ENCODE measurements at regions not wholly inside any gene's neighbourhood (a gene's known extent, or its start where the extent isn't known, plus 50 kb on each side); places are given as distances from the start of the nearest gene placed in this dataset.

GRCh38 chr2:18503376-18504228, 56.9 kb downstream of the RDH14 start:
- no peak for DNase-seq

- DNase-seq = no peak
Observed at GRCh38 chr2:18502142-18502541, 58.3 kb downstream of the RDH14 start.

- no peak for DNase-seq
Observed at GRCh38 chr2:18501729-18502128, 58.7 kb downstream of the RDH14 start.

- DNase-seq = no peak
Observed at GRCh38 chr2:18501156-18501555, 59.3 kb downstream of the RDH14 start.

GRCh38 chr2:18500333-18500732, 60.1 kb downstream of the RDH14 start:
- no peak for DNase-seq

- DNase-seq = no peak
Observed at GRCh38 chr2:18498531-18498930, 61.9 kb downstream of the RDH14 start.

GRCh38 chr2:18496516-18496915, 63.9 kb downstream of the RDH14 start:
- no peak for DNase-seq

- no peak for DNase-seq
Observed at GRCh38 chr2:18495058-18495457, 65.4 kb downstream of the RDH14 start.

- DNase-seq = no peak
Observed at GRCh38 chr2:18492721-18493120, 67.7 kb downstream of the RDH14 start.

GRCh38 chr2:18491577-18491976, 68.9 kb downstream of the RDH14 start:
- DNase-seq = no peak

GRCh38 chr2:18490901-18491300, 69.6 kb downstream of the RDH14 start:
- DNase-seq = no peak

- DNase-seq = no peak
Observed at GRCh38 chr2:18487106-18487913, 73.1 kb downstream of the RDH14 start.

GRCh38 chr2:18484625-18485024, 75.8 kb downstream of the RDH14 start:
- no peak for DNase-seq

GRCh38 chr2:18483896-18484295, 76.6 kb downstream of the RDH14 start:
- DNase-seq = no peak

GRCh38 chr2:18482666-18483065, 77.8 kb downstream of the RDH14 start:
- no peak for DNase-seq

- DNase-seq = no peak
Observed at GRCh38 chr2:18479947-18480369, 80.5 kb downstream of the RDH14 start.

GRCh38 chr2:18477293-18477692, 83.2 kb downstream of the RDH14 start:
- DNase-seq = no peak

GRCh38 chr2:18476484-18476883, 84.0 kb downstream of the RDH14 start:
- no peak for DNase-seq

- DNase-seq = no peak
Observed at GRCh38 chr2:18475884-18476283, 84.6 kb downstream of the RDH14 start.

GRCh38 chr2:18474700-18475099, 85.8 kb downstream of the RDH14 start:
- DNase-seq = no peak

GRCh38 chr2:18473241-18474181, 86.9 kb downstream of the RDH14 start:
- peak; percentile 74 for DNase-seq

- no peak for DNase-seq
Observed at GRCh38 chr2:18467749-18468360, 92.6 kb downstream of the RDH14 start.
